ENCODE measurements at regions not wholly inside any gene's neighbourhood (a gene's known extent, or its start where the extent isn't known, plus 50 kb on each side); places are given as distances from the start of the nearest gene placed in this dataset.

- TF ChIP-seq EP300 (IDR thresholded peaks at IDR 0.05) = no peak
- TF ChIP-seq CTCF (IDR thresholded peaks at IDR 0.05) = no peak
- TF ChIP-seq POLR2AphosphoS5 (IDR thresholded peaks at IDR 0.05) = no peak
- no peak for TF ChIP-seq POLR2A (IDR thresholded peaks at IDR 0.05; ENCODE audit: low read depth)
Observed at GRCh38 chr2:172153757-172154156, 51.1 kb upstream of the DLX2 start.
